SK-N-SH treated with all-trans-retinoic acid at 6 μM for 48 hours (cell line): ENCODE measurements at regions not wholly inside any gene's neighbourhood (a gene's known extent, or its start where the extent isn't known, plus 50 kb on each side); places are given as distances from the start of the nearest gene placed in this dataset.

Source experiments
- ATAC-seq: fragments of 200-7000 bp; cut with Tn5 transposase; 3 replicates; pipeline ENCODE4 v1.9.1; 2020; ENCODE audit warnings: mild to moderate bottlenecking, moderate library complexity
- CREB5 ChIP-seq: fragments of 250-450 bp; sonication (Bioruptor Pico); IDR thresholded peaks from 2 replicates; pipeline ENCODE4 v1.5.1; 2020; ENCODE audit warnings: low read depth, mild to moderate bottlenecking, moderate library complexity
- CSDC2 ChIP-seq: fragments of 250-450 bp; sonication (Bioruptor Pico); IDR thresholded peaks from 2 replicates; pipeline ENCODE4 v1.5.0; 2020; ENCODE audit warnings: mild to moderate bottlenecking, moderate library complexity
- CSRNP3 ChIP-seq: fragments of 250-450 bp; sonication (Bioruptor Pico); IDR thresholded peaks from 2 replicates; pipeline ENCODE4 v1.5.1; 2021; ENCODE audit warnings: mild to moderate bottlenecking, moderate library complexity
- ESRRG ChIP-seq: fragments of 250-450 bp; sonication (Bioruptor Pico); IDR thresholded peaks from 2 replicates; pipeline ENCODE4 v1.6.1; 2021; ENCODE audit warnings: mild to moderate bottlenecking
- GLIS3 ChIP-seq: fragments of 250-450 bp; sonication (Bioruptor Pico); IDR thresholded peaks from 2 replicates; pipeline ENCODE4 v1.5.0; 2020; ENCODE audit warnings: mild to moderate bottlenecking, moderate library complexity
- ISL1 ChIP-seq: fragments of 250-450 bp; sonication (Bioruptor Pico); IDR thresholded peaks from 2 replicates; pipeline ENCODE4 v2.1.2; 2022; ENCODE audit warnings: mild to moderate bottlenecking, moderate library complexity
- OSR1 ChIP-seq: fragments of 250-450 bp; sonication (Bioruptor Pico); IDR thresholded peaks from 2 replicates; pipeline ENCODE4 v1.8.0; 2022; ENCODE audit warnings: moderate library complexity, mild to moderate bottlenecking, inconsistent platforms
- PATZ1 ChIP-seq: fragments of 250-450 bp; sonication (Bioruptor Pico); IDR thresholded peaks from 2 replicates; pipeline ENCODE4 v1.8.0; 2020; ENCODE audit warnings: mild to moderate bottlenecking, moderate library complexity, borderline replicate concordance
- POU6F1 ChIP-seq: fragments of 250-450 bp; sonication (Bioruptor Pico); IDR thresholded peaks from 2 replicates; pipeline ENCODE4 v1.8.0; 2021; ENCODE audit warnings: low read depth, mild to moderate bottlenecking, moderate library complexity, borderline replicate concordance
- PPARA ChIP-seq: fragments of 250-450 bp; sonication (Bioruptor Pico); IDR thresholded peaks from 2 replicates; pipeline ENCODE4 v1.5.0; 2020; ENCODE audit warnings: mild to moderate bottlenecking, borderline replicate concordance
- RARB ChIP-seq: fragments of 250-450 bp; sonication (Bioruptor Pico); IDR thresholded peaks from 2 replicates; pipeline ENCODE4 v1.8.0; 2021; ENCODE audit warnings: mild to moderate bottlenecking, moderate library complexity
- SNAI2 ChIP-seq: fragments of 250-450 bp; sonication (Bioruptor Pico); IDR thresholded peaks from 2 replicates; pipeline ENCODE4 v1.5.0; 2020; ENCODE audit warnings: mild to moderate bottlenecking, moderate library complexity
- TCF4 ChIP-seq: fragments of 250-450 bp; sonication (Bioruptor Pico); IDR thresholded peaks from 2 replicates; pipeline ENCODE4 v1.8.0; 2021; ENCODE audit warnings: mild to moderate bottlenecking, moderate library complexity, borderline replicate concordance
- TOX ChIP-seq: fragments of 250-450 bp; sonication (Bioruptor Pico); IDR thresholded peaks from 2 replicates; pipeline ENCODE4 v1.8.0; 2021; ENCODE audit warnings: mild to moderate bottlenecking, moderate library complexity, borderline replicate concordance
- TSHZ2 ChIP-seq: fragments of 250-450 bp; sonication (Bioruptor Pico); IDR thresholded peaks from 2 replicates; pipeline ENCODE4 v1.5.0; 2020; ENCODE audit warnings: mild to moderate bottlenecking, moderate library complexity
- ZC3H10 ChIP-seq: fragments of 250-450 bp; sonication (Bioruptor Pico); IDR thresholded peaks from 2 replicates; pipeline ENCODE4 v1.5.1; 2021; ENCODE audit warnings: mild to moderate bottlenecking, moderate library complexity
- ZFP3 ChIP-seq: fragments of 250-450 bp; sonication (Bioruptor Pico); IDR thresholded peaks from 2 replicates; pipeline ENCODE4 v1.5.0; 2020; ENCODE audit warnings: mild to moderate bottlenecking, moderate library complexity
- ZNF565 ChIP-seq: fragments of 450-650 bp; formaldehyde crosslinking; conservative IDR thresholded peaks from 2 replicates; pipeline ENCODE4 v1.5.0; 2020; ENCODE audit warnings: low read depth, mild to moderate bottlenecking, moderate library complexity
- ZNF70 ChIP-seq: fragments of 450-650 bp; formaldehyde crosslinking; IDR thresholded peaks from 2 replicates; pipeline ENCODE4 v1.5.0; 2020; ENCODE audit warnings: mild to moderate bottlenecking, moderate library complexity
- ZNF8 ChIP-seq: fragments of 450-650 bp; formaldehyde crosslinking; IDR thresholded peaks from 2 replicates; pipeline ENCODE4 v1.5.0; 2020; ENCODE audit warnings: mild to moderate bottlenecking, moderate library complexity

GRCh38 chr11:44424841-44425240 lies 114.9 kb upstream of the ALX4 start:
- TF ChIP-seq ZNF70 (no peak), POU6F1 (CRISPR knock-in tag) (no peak), PATZ1 (CRISPR knock-in tag) (no peak), RARB (CRISPR knock-in tag) (no peak), ZFP3 (CRISPR knock-in tag) (no peak), OSR1 (CRISPR knock-in tag) (no peak), ESRRG (CRISPR knock-in tag) (no peak), CREB5 (CRISPR knock-in tag) (no peak), ISL1 (no peak), ZC3H10 (CRISPR knock-in tag) (no peak), TCF4 (CRISPR knock-in tag) (no peak), GLIS3 (CRISPR knock-in tag) (no peak), SNAI2 (no peak)
- no peak for ATAC-seq

GRCh38 chr11:44426119-44426518 lies 116.2 kb upstream of the ALX4 start:
- ATAC-seq: no peak

GRCh38 chr11:44426958-44427357 lies 117.0 kb upstream of the ALX4 start:
- no peak for TF ChIP-seq SNAI2
- no peak for TF ChIP-seq RARB (CRISPR knock-in tag)
- TF ChIP-seq ZNF565 (CRISPR knock-in tag): no peak
- TF ChIP-seq CSDC2 (CRISPR knock-in tag): no peak
- TF ChIP-seq ESRRG (CRISPR knock-in tag): no peak
- TF ChIP-seq ZC3H10 (CRISPR knock-in tag): no peak
- no peak for TF ChIP-seq TCF4 (CRISPR knock-in tag)
- TF ChIP-seq TSHZ2 (CRISPR knock-in tag): no peak

More at GRCh38 chr11:44426119-44426518, 116.2 kb upstream of the ALX4 start:
- TF ChIP-seq CREB5 (CRISPR knock-in tag) (no peak), TOX (no peak)

GRCh38 chr11:44427432-44427831 lies 117.5 kb upstream of the ALX4 start:
- no peak for ATAC-seq
- TF ChIP-seq ZNF8: no peak
- no peak for TF ChIP-seq ESRRG (CRISPR knock-in tag)
- no peak for TF ChIP-seq SNAI2
- TF ChIP-seq TSHZ2 (CRISPR knock-in tag): no peak
- no peak for TF ChIP-seq CSRNP3
- no peak for TF ChIP-seq POU6F1 (CRISPR knock-in tag)
- TF ChIP-seq OSR1 (CRISPR knock-in tag): no peak
- TF ChIP-seq ISL1: no peak
- TF ChIP-seq PPARA (CRISPR knock-in tag): no peak

More at GRCh38 chr11:44426958-44427357, 117.0 kb upstream of the ALX4 start:
- no peak for ATAC-seq
